HK-2 (cell line): ENCODE measurements at regions not wholly inside any gene's neighbourhood (a gene's known extent, or its start where the extent isn't known, plus 50 kb on each side); places are given as distances from the start of the nearest gene placed in this dataset.
"Not testable (repeated sequence)": the region's sequence is repeated elsewhere in the genome, so short reads cannot be mapped to it uniquely, and the experiment has no call there.

Source experiments
- DNase-seq: peaks from one replicate; pipeline ENCODE4 v3.0.0-alpha.2; 2018; ENCODE audit not compliant: unreplicated experiment

- no peak for DNase-seq
Observed at GRCh38 chr16:5216441-5217080, 119.0 kb upstream of the EEF2KMT start.

DNA sequence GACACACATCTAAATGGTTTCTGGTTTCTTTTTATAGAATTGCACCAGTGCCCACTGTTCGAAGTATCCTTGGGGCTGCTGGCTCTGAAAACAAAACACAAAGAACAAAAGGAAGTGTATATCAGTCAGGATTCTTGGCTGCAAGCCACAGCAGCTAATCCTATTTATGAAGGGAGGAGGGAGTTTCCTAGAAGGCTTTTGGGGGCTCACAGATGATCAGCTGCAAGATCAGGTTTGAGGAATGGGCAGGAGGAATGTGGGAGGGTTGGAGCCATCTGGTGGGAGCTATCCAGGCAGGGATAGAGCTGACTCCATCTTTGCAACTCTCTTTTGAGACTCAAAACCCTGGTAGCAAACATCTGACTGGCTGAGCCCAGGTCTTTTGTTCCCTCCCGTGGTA is 118.3 kb upstream of the EEF2KMT start:
- no peak for DNase-seq

- no peak for DNase-seq
Observed at GRCh38 chr16:5214466-5214865, 116.9 kb upstream of the EEF2KMT start.

DNA sequence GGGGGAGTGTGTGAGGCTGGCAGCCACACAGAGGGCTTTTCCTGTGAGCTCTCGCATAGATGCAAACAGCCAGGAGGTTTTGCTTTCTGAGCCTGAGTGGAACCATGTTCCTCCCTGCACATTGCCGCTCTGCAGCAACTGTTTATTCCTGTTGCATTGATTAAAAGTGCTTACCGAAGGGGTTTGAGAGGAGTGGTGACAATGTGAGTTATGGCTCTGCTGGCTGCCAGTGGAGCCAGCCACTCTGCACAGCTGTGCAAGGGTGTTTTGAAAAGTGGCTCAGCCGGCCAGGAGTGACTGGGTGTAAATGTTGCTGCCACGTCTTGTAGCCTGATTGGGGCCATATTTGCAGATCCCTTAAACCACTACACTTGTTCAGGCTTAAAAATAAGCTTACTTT is 114.9 kb upstream of the EEF2KMT start:
- not testable (repeated sequence) for DNase-seq

DNA sequence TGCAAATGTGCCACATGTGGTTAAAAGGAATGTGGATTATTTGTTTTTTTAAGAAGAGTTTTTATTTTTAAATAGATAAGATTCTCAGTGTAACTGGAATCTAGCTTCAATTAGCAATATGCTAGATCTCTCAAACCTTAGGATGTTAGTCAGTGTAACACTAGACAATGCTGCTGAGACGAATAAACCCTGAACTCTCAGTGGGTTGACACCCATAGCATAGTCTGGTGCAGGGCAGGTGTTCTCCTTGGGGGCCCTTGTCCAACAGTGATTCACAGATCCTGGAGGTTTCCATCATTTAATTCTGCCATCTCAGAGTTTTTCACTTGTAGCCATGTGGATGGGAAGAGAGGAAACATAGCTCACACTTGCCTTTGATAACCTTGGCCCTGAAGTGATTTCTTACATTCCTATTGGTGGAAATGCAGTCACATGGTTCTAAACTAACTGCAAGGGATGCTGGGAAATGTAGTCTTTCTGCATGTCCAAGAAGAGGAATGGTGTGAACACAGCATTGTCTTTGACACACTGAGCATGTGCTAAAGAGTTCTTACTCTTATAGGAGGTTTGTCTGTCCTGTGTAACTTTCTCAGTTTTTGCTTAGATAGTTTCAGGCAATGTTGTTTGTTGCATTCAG is 110.4 kb upstream of the EEF2KMT start:
- DNase-seq, result not testable (repeated sequence)

- no peak for DNase-seq
Observed at GRCh38 chr16:5207001-5207523, 109.5 kb upstream of the EEF2KMT start.

- no peak for DNase-seq
Observed at GRCh38 chr16:5206331-5206990, 108.9 kb upstream of the EEF2KMT start.

DNA sequence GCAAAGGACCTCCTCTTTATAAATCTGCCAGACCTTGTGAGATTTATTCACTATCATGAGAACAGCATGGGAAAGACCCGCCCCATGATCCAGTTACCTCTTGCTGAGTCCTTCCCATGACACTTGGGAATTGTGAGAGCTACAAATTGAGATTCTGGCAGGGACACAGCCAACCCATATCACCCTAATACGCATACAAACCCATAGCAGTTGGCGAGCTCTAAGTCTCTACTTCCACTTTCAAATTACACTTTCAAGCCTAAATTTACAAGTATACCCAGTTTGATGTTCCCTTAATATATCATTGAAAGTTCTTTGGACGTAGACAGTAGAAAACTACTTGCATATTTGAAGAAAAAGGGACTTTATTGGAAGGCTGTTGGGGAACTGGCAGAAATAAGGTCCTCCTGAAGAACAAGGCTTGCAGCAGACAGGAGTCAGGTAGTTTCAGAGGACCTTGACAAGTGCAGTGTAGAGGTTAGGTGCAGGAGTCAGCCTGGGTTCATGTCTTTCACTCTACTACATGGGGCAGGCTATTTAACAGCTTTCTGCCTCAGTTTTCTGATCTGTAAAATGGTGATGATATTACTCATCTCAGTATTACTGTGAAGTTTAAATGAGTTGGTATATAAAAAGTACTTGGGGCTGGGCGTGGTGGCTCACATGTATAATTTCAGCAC is 107.9 kb upstream of the EEF2KMT start:
- DNase-seq, result no peak

- DNase-seq, result not testable (repeated sequence)
Observed at GRCh38 chr16:5203675-5204074, 106.1 kb upstream of the EEF2KMT start.

DNA sequence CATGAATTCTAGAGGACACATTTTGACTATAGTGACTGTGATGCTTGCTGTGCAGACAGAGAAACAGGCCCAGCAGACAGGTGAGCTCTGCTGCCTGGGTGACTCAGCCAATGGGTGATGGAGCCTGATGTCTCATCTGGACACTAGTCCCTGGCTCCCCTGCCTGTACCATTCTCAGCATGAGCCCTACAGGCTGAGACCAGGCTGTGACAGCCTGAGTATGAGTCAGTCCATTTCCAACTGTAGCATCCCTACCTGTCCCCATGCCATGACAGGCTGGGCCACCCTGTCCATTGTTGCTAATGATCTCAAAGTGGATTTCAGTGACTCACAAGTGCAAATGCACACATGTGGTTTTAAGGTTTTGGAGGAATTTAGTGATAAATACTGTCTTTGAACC is 102.5 kb upstream of the EEF2KMT start:
- no peak for DNase-seq

- DNase-seq, result no peak
Observed at GRCh38 chr16:5196204-5196603, 98.6 kb upstream of the EEF2KMT start.

DNA sequence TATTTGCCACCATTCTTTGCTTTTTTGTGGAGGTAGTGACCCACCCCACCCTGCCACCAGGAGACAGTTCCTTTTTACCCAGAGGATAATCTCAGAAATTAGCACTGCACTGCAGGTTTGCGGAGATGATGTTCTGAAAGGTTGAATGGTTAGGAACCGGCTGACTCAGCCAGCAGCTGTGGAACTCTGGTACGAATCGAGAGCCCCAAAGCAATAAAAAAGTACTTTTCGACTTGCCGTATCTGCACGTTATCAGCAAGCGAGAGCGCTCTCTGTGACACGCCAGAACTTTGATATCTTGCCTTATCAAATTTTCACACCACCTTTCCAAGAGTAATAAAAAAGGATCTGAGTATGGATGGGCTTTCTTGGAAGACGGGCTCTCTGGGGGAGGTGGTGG is 96.3 kb upstream of the EEF2KMT start:
- no peak for DNase-seq

DNA sequence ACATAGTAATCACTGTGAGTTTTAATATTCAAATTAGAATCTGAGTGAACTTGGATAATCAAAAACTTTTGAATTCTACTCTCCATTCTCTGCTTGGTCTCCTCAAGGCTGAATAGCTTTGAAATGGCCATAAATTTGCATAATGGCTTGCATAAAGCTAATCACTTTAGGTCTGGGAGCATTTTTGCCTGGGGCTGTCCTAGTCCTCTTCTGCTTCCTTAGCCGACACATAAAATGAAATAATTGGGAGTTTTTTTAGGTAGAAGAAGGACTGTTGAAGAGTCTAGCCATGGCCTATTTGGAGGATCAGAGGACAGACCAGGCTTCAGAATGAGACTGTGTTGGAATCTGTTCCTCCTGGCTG is 91.4 kb upstream of the EEF2KMT start:
- DNase-seq, result no peak

DNA sequence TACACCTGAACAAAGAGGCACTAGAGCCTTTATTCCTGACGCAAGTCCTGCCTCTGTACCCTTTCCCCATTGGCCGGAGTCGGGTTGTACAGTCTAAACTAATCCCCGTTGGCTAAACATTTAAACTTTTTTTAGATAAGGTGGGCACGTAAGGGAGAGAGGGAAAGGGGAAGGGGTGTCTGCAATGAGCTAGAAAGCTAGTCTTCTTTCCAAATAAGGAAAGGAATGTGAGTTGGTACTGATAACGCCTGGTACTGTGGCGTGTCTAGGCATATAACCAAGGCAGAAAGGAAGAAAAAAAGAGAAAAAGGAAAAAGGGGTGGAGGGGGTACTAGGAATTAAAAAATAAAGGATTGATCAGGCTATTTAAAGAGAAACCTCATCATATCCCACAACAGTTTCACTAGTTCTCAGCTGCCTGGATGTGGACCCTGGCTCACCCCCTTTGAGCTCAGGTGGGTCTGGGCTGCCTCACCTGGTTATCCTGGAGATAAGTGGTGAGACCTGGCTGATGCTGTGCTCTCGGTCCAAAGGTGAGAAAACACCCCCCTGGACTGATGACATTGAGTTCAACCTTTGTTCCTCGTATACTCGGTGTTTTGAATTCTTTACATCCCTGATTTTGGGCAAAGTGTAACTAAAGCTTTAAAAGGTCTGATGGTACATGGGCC is 90.9 kb upstream of the EEF2KMT start:
- DNase-seq, result no peak

- DNase-seq, result no peak
Observed at GRCh38 chr16:5187402-5187952, 89.9 kb upstream of the EEF2KMT start.

DNA sequence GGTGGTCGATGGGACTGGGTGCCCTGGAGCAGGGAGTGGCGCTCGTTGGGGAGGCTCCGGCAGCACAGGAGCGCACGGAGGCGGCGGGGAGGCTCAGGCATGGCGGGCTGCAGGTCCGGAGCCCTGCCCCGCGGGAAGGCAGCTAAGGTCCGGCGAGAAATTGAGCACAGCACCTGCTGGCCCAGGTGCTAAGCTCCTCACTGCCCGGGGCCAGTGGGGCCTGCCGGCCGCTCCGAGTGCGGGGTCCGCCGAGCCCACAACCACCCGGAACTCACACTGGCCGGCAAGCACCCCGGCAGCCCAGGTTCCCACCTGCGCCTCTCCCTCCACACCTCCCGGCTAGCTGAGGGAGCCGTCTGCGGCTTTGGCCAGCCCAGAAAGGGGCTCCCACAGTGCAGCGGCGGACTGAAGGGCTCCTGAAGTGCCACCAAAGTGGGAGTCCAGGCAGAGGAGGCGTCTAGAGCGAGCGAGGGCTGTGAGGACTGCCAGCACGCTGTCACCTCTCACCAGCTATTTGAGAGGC is 88.8 kb upstream of the EEF2KMT start:
- no peak for DNase-seq

- no peak for DNase-seq
Observed at GRCh38 chr16:5176505-5176904, 78.9 kb upstream of the EEF2KMT start.

DNA sequence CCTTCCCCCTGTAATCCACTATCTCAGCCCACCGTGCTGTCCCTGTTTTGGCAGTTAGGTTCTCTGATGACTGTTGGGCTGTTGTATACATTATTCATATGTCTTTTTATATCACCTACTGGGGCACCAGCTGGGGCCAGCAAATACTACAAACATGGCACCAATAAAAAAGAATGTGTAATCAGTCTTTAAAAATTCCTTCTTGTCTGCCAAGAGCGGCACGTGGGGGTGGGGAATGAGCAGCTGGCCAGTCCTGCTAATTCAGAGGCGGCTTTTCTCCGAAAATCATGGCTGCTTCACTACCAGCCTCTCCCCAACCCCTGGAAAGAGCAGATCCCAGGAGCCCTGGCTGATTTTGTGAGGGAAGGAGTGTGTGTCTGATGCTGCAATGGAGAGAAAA is 77.7 kb upstream of the EEF2KMT start:
- no peak for DNase-seq

DNA sequence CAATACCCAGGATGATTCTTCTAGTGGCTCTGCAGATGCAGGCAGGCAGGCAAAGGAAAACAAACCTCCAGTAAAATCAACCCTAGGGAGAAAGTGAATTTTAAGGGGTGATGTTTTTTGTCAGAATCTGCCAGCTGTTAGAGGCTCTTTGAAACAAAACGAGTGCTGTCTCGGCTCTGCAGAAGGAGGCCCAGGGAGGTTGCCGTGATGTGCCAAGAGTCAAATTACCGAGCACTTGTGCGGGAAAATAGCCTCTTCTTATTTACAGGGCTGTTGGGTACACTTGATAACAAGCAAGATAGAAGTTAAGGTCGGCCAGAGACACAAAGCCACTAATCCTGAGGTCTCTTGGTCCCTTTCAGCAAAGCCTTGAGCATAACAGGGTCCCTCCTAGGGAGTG is 68.9 kb upstream of the EEF2KMT start:
- DNase-seq, result no peak

- not testable (repeated sequence) for DNase-seq
Observed at GRCh38 chr16:5165429-5165828, 67.8 kb upstream of the EEF2KMT start.

DNA sequence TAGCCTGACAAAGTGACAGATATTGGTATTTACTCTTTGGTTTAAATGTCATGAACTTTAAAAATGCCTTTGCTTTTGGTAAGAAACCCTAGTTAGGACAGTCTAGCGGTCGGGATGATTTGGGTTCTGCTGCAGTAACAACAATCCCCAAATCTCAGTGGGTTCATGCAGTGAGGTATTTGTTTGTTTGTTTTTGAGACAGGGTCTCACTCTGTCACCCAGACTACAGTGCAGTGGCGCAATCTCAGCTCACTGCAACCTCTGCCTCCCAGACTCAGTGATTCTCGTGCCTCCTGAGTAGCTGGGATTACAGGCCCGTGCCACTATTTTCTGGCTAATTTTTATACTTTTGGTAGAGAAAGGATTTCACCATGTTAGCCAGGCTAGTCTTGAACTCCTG is 65.2 kb upstream of the EEF2KMT start:
- DNase-seq, result not testable (repeated sequence)
